SIG-M5 treated with dmso at 0.1 percent for 504 hours (cell line): ENCODE measurements at regions not wholly inside any gene's neighbourhood (a gene's known extent, or its start where the extent isn't known, plus 50 kb on each side); places are given as distances from the start of the nearest gene placed in this dataset.
A peak's percentile ranks its signal among the peaks of the same experiment; 100 is the strongest.

Experiments
- DNase-seq: peaks from one replicate; lab custom pipeline; 2025; ENCODE audit not compliant: unreplicated experiment; lab: John Stamatoyannopoulos, UW

GRCh38 chr1:93013145-93014065 lies 52.1 kb upstream of the DIPK1A start:
- no peak for DNase-seq

- DNase-seq: peak; percentile 45
Observed at GRCh38 chr1:93014168-93014567, 52.9 kb upstream of the DIPK1A start.

GRCh38 chr1:93015590-93015989 lies 54.3 kb upstream of the DIPK1A start:
- no peak for DNase-seq

- no peak for DNase-seq
Observed at GRCh38 chr1:93016171-93016570, 54.9 kb upstream of the DIPK1A start.

GRCh38 chr1:93021539-93022134 lies 57.4 kb upstream of the MTF2 start:
- DNase-seq: peak; percentile 32

GRCh38 chr1:93022580-93022979 lies 56.5 kb upstream of the MTF2 start:
- no peak for DNase-seq

- DNase-seq: no peak
Observed at GRCh38 chr1:93023281-93023680, 55.8 kb upstream of the MTF2 start.

GRCh38 chr1:93025572-93025971 lies 53.5 kb upstream of the MTF2 start:
- no peak for DNase-seq

- no peak for DNase-seq
Observed at GRCh38 chr1:93028542-93028941, 50.5 kb upstream of the MTF2 start.
